Nephron progenitor cell (in vitro differentiated cells): ENCODE measurements at regions not wholly inside any gene's neighbourhood (a gene's known extent, or its start where the extent isn't known, plus 50 kb on each side); places are given as distances from the start of the nearest gene placed in this dataset.

Experiments used
- DNase-seq: peaks from one replicate; pipeline ENCODE4 v3.0.0; 2021
- H3K27ac Mint-ChIP-seq: 2 replicates; pipeline ENCODE4 v1.8.0; 2021; ENCODE audit warnings: mild to moderate bottlenecking, moderate library complexity, mixed read lengths
- H3K27me3 Mint-ChIP-seq: 2 replicates; pipeline ENCODE4 v1.8.0; 2021; ENCODE audit warnings: mild to moderate bottlenecking, low read depth, mixed read lengths; ENCODE audit not compliant: poor library complexity
- H3K36me3 Mint-ChIP-seq: 2 replicates; pipeline ENCODE4 v1.8.0; 2021; ENCODE audit warnings: low read depth, mixed read lengths
- H3K4me1 Mint-ChIP-seq: 2 replicates; pipeline ENCODE4 v1.8.0; 2021; ENCODE audit warnings: mixed read lengths
- H3K4me3 Mint-ChIP-seq: 2 replicates; pipeline ENCODE4 v1.8.0; 2021; ENCODE audit warnings: mild to moderate bottlenecking, moderate library complexity, mixed read lengths
- H3K9me3 Mint-ChIP-seq: 2 replicates; pipeline ENCODE4 v1.8.0; 2021; ENCODE audit warnings: mild to moderate bottlenecking, moderate library complexity, mixed read lengths
- CTCF ChIP-seq: fragments of 200-600 bp; sonication (generic); IDR thresholded peaks from 2 replicates; pipeline ENCODE4 v1.5.0; 2021; ENCODE audit warnings: antibody characterized with exemption

GRCh38 chr10:33657913-33658312 is 323.4 kb upstream of the NRP1 start:
- TF ChIP-seq CTCF, result no peak
- Mint-ChIP-seq H3K27me3 (peaks cover 9% of the 10 kb centered on the region), H3K36me3 (peaks cover 7% of the 10 kb centered on the region), H3K4me3 (no peak overlapping the region), H3K9me3 (peaks cover 12% of the 10 kb centered on the region), H3K27ac (no peak overlapping the region), H3K4me1 (peaks cover 35% of the 10 kb centered on the region)
- DNase-seq, result no peak

GRCh38 chr10:33657154-33657908 is 322.9 kb upstream of the NRP1 start:
- no peak for TF ChIP-seq CTCF
- H3K4me3 Mint-ChIP-seq, result no peak overlapping the region

GRCh38 chr10:33655921-33656320 is 321.5 kb upstream of the NRP1 start:
- Mint-ChIP-seq H3K4me1 (peaks cover 15% of the 10 kb centered on the region), H3K36me3 (peaks cover 12% of the 10 kb centered on the region), H3K4me3 (no peak overlapping the region), H3K9me3 (peaks cover 30% of the 10 kb centered on the region), H3K27me3 (peaks cover 6% of the 10 kb centered on the region), H3K27ac (no peak overlapping the region)
- DNase-seq, result no peak
- TF ChIP-seq CTCF, result no peak

More at GRCh38 chr10:33657154-33657908, 322.9 kb upstream of the NRP1 start:
- Mint-ChIP-seq H3K27ac (peak overlapping the region; percentile 57), H3K4me1 (peaks cover 29% of the 10 kb centered on the region), H3K27me3 (peaks cover 6% of the 10 kb centered on the region), H3K9me3 (peaks cover 18% of the 10 kb centered on the region), H3K36me3 (peaks cover 11% of the 10 kb centered on the region)
- no peak for DNase-seq

- Mint-ChIP-seq H3K27ac (peak overlapping the region; percentile 89), H3K4me3 (no peak overlapping the region), H3K36me3 (peaks cover 12% of the 10 kb centered on the region), H3K9me3 (peaks cover 30% of the 10 kb centered on the region), H3K27me3 (peaks cover 6% of the 10 kb centered on the region), H3K4me1 (peaks cover 9% of the 10 kb centered on the region)
- no peak for DNase-seq
- no peak for TF ChIP-seq CTCF
Observed at GRCh38 chr10:33655165-33655815, 320.8 kb upstream of the NRP1 start.

- Mint-ChIP-seq H3K27ac (no peak overlapping the region), H3K27me3 (peaks cover 6% of the 10 kb centered on the region), H3K4me3 (no peak overlapping the region), H3K9me3 (peaks cover 43% of the 10 kb centered on the region), H3K36me3 (peaks cover 23% of the 10 kb centered on the region), H3K4me1 (peaks cover 5% of the 10 kb centered on the region)
- TF ChIP-seq CTCF, result no peak
- DNase-seq, result no peak
Observed at GRCh38 chr10:33653584-33654367, 319.3 kb upstream of the NRP1 start.
